Medulla oblongata (tissue), 1 donor: ENCODE measurements at regions not wholly inside any gene's neighbourhood (a gene's known extent, or its start where the extent isn't known, plus 50 kb on each side); places are given as distances from the start of the nearest gene placed in this dataset.
"Not testable (repeated sequence)": the region's sequence is repeated elsewhere in the genome, so short reads cannot be mapped to it uniquely, and the experiment has no call there.

ENCODE experiments used
- DNase-seq: peaks from one replicate; pipeline ENCODE4 v3.0.0-alpha.2; 2015; ENCODE audit errors: extremely low spot score

DNA sequence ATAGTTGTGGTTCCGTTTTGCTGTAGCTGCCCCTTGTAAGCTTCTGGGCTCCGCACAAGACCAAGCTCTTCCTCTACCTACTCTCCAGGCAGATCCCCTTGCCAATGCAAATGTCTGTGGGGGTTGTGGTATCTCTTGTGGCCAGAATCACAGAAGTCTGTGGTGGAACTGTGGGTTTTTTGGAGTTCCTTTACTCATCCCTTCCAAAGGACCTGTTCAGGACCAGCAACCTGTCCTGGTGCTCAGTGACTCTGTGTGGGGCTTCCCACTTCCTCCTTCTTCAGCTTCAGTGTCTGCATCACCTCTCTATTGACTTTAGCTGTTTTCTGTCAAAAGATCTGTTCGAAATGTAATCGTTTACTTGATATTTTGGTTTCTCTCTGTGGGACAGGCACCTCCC lies 441.3 kb upstream of the ADAMTSL1 start:
- DNase-seq, result no peak

- DNase-seq, result no peak
These were observed 437.3 kb upstream of the ADAMTSL1 start for GRCh38 chr9:18036422-18037187.

DNA sequence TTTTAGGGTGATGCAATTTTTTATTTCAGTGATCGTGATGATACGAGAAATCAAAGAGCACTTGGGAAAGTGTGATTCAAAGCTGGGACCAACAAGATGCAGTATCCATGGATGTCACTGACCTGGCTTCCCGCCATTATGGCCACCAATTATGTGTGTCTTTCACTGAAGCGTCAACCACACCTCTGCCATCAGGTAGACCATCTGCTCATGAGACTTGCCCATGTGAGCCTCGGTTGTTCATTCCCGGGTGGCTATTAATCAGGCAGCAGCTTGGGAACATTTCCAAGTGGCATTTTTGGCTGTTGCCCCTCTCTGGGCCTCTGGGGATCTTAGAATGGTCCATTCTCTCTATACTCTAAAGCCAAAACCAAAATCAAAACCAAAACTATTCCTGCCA lies 436.0 kb upstream of the ADAMTSL1 start:
- no peak for DNase-seq

- no peak for DNase-seq
These were observed 433.6 kb upstream of the ADAMTSL1 start for GRCh38 chr9:18040327-18040726.

- DNase-seq, result no peak
These were observed 430.0 kb upstream of the ADAMTSL1 start for GRCh38 chr9:18043978-18044377.

DNA sequence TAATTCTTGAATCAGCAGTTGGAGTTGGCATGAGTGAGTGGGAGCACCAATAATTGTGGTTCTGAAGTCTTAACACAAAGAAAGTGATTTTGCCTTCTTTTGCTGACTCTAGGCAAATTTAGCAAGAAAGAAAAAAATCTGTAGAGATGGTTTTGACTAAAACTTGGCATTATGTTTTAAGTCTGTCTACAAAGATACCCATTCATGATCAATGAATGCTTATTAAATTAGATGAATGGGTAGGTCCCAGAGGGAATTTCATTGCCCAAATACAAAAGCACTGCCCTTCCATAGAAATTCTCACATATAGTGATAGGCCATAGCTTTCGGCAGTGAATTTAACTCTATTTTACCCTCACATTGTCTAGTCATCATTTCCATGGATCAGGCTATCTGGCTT lies 428.6 kb upstream of the ADAMTSL1 start:
- DNase-seq, result no peak

DNA sequence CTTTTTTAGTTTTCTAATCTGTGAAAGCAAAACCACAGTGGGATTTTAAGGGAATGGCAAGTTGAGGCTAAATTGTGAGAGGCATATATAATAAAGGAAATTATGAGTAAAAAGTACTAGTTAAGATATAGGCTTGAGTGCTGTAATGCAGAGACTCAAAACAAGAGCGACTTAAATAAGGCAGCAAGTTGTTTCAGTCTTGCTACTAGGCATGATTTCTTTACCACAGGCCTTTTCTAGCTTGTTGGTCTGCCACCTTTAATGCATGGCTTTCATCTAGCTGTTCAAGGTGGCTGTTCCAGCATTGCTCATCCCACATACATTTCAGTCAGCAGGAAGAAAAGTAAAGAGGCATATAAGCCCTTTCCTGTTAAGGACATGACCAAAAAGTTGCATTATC lies 427.9 kb upstream of the ADAMTSL1 start:
- no peak for DNase-seq

- DNase-seq, result no peak
These were observed 422.3 kb upstream of the ADAMTSL1 start for GRCh38 chr9:18051638-18052037.

DNA sequence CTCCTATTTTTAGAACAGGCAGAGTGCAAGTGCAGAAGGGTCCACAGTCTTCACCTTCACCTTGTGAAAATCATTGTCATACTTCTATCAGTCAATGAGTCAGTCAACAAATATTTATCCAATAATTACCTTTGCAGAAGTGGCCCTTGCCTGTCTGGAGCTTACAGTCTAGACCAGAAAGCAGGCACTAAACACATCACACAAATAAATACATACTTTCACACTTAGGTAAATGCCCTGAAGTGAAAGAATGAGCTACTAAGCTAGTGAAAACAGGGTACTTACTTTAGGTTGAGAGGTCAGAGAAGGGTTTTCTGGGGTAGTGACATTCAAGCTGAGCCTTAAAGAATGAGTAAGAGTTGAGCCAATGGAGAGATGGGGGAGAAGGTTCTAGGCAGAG lies 421.9 kb upstream of the ADAMTSL1 start:
- DNase-seq, result no peak

- DNase-seq, result no peak
These were observed 417.5 kb upstream of the ADAMTSL1 start for GRCh38 chr9:18056269-18056992.

DNA sequence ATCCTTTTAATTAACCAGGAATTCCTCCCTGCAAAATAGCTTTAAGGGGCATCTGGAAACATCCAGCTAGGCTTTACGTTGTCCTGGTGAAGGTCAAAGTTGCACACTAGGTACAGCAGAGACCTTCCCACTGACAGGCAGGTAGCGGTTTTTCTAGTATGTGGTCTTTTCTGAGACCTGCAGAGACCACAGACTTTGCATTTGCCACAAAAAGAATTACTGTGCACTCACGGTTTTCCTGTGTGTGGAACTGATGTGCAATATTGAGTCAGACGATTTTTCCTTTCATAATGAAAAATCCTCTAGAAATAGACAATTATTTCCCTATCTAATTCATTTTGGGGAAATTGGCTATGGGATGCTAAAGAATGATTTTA lies 417.0 kb upstream of the ADAMTSL1 start:
- DNase-seq, result no peak

- no peak for DNase-seq
These were observed 415.1 kb upstream of the ADAMTSL1 start for GRCh38 chr9:18058564-18059442.

- DNase-seq, result no peak
These were observed 414.5 kb upstream of the ADAMTSL1 start for GRCh38 chr9:18059447-18059846.

DNA sequence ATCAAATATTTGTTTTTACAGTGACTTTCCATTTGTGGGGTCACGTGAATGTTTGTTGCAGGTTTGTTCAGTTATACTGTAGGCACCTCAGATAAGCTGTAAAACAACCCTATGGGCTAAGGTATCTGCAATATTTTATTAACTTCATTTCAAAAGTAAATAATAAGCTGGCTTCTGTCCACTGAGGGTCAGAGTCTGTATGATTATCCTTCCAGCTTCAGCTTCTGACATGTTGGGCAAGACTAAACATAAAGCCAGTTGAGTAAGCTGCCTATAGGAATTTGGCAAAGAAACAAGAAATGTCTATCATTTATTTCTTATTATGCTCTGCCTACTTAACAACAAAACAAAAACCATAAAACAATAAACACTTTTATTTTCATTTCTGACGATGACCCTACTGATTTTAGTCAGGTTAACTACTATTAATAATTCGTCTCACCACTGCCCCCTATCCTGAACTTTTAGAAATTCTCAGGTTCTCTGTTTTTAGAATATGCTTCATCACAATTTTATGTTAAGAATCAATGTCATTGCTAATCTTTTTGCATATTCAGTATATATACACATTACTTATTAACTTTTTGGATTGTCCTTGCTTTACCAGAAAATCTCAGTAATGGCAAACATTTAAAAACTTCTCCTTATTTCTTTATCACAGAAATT lies 413.6 kb upstream of the ADAMTSL1 start:
- DNase-seq, result no peak

- no peak for DNase-seq
These were observed 412.6 kb upstream of the ADAMTSL1 start for GRCh38 chr9:18061332-18061731.

DNA sequence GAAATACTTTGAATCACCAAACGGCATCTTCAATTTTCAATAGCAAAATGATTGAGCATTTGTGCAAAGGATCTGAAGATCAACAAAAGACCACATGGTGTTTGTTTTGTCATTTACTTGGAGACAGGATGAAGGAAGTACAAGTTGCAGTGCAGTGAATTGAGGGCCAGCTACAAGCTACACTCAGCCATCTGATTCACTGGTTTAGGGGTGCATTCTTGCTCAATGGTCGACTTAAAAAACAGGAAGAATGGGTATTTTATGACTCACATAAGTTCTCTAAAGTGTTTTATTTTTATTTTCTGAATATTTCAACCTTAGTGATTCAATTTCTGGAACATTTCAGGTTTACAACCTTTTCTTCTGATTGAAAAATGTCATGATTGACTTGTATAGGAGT lies 412.1 kb upstream of the ADAMTSL1 start:
- DNase-seq, result no peak

DNA sequence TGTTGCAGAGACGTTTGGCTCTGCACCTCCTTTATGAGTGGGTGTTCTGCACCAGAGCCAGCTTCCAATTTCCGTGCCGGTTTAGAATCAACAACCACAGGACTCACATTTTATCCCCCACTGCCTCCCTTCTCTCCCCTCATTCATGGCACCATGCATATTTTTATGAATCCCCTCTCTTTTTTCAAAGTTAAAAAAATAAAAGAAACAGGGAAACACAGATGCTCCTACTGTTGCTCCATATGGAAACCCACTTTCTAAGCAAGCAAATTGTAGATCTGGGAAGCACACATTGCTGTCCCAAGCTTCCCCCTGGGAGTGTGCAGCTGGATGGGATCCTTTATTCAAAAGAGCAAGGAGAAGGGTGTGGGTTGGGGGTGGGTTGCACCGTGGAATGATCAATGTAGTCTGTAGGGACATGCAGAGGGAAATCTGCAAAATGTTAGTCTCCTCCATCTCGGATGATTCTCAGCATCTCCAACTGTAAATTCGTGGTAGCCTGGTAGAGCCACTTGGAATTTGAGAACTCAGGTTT lies 410.0 kb upstream of the ADAMTSL1 start:
- DNase-seq, result no peak

- DNase-seq, result not testable (repeated sequence)
These were observed 407.3 kb upstream of the ADAMTSL1 start for GRCh38 chr9:18066608-18067007.

- DNase-seq, result no peak
These were observed 406.3 kb upstream of the ADAMTSL1 start for GRCh38 chr9:18067548-18068120.

DNA sequence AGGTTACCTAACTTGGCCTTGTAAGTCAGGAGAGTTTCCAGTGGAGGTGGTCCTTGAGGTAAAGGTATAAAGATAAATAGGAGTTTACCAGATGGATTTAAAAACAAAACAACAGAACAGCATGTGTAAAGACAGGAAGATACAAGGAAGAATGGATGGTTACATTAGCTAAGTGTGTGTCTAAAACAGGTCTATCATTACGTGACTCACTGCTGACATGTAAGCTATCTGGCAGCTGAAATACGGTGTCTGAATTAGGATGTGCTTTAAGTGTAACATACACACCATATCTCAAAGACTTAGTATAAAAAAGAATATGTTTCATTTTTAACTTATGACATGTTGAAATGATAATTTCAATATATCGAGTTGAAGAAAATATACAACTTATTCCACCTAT lies 405.1 kb upstream of the ADAMTSL1 start:
- no peak for DNase-seq

- DNase-seq, result no peak
These were observed 402.3 kb upstream of the ADAMTSL1 start for GRCh38 chr9:18071651-18072060.
